ENCODE measurements at regions not wholly inside any gene's neighbourhood (a gene's known extent, or its start where the extent isn't known, plus 50 kb on each side); places are given as distances from the start of the nearest gene placed in this dataset.

- TF ChIP-seq, protein P1, sequence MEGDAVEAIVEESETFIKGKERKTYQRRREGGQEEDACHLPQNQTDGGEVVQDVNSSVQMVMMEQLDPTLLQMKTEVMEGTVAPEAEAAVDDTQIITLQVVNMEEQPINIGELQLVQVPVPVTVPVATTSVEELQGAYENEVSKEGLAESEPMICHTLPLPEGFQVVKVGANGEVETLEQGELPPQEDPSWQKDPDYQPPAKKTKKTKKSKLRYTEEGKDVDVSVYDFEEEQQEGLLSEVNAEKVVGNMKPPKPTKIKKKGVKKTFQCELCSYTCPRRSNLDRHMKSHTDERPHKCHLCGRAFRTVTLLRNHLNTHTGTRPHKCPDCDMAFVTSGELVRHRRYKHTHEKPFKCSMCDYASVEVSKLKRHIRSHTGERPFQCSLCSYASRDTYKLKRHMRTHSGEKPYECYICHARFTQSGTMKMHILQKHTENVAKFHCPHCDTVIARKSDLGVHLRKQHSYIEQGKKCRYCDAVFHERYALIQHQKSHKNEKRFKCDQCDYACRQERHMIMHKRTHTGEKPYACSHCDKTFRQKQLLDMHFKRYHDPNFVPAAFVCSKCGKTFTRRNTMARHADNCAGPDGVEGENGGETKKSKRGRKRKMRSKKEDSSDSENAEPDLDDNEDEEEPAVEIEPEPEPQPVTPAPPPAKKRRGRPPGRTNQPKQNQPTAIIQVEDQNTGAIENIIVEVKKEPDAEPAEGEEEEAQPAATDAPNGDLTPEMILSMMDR (IDR thresholded peaks at IDR 0.05) = no peak
- TF ChIP-seq POLR2A (IDR thresholded peaks at IDR 0.05) = no peak
Measured at GRCh38 chr5:109516390-109516789, 106.6 kb upstream of the PJA2 start.

Data from right lobe of liver (tissue), 4 donors.